ENCODE measurements at regions not wholly inside any gene's neighbourhood (a gene's known extent, or its start where the extent isn't known, plus 50 kb on each side); places are given as distances from the start of the nearest gene placed in this dataset.

DNA sequence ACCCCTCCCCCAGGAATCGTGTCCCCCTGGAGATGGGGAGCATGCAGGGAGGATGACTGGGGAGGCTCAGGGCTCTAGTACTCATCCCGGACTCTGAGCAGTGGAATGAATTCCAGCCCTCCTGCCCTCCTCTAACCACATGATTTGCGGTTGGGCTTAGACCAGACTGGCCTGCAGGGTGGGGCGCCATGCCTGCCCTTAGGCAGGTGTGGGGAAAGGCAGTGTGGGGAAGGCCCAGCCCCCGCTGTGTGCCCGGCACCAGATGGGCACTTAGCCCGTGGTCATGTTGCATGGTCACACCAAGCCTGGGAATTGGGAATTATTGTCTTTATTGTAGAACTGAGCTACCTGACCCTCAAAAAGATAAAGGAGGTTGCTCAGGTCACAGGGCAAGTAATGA lies 283.8 kb downstream of the TLE3 start:
- TF ChIP-seq TCF12 (IDR thresholded peaks at IDR 0.05; ENCODE audit: low read depth) (no peak), RAD21 (IDR thresholded peaks at IDR 0.05; ENCODE audit: low read depth) (no peak), EP300 (IDR thresholded peaks at IDR 0.05; ENCODE audit: borderline replicate concordance) (no peak), CEBPB (IDR thresholded peaks at IDR 0.05) (no peak), EGR1 (IDR thresholded peaks at IDR 0.05) (no peak), TEAD4 (IDR thresholded peaks at IDR 0.05) (no peak), CREB1 (IDR thresholded peaks at IDR 0.05; ENCODE audit: low read depth) (no peak), TAF1 (IDR thresholded peaks at IDR 0.05; ENCODE audit: low read depth) (no peak), ZBTB7A (IDR thresholded peaks at IDR 0.05; ENCODE audit: low read depth) (no peak), NFIC (IDR thresholded peaks at IDR 0.05) (no peak), FOXM1 (IDR thresholded peaks at IDR 0.05; ENCODE audit: borderline replicate concordance, low read depth) (no peak)
- TF ChIP-seq, protein P1, sequence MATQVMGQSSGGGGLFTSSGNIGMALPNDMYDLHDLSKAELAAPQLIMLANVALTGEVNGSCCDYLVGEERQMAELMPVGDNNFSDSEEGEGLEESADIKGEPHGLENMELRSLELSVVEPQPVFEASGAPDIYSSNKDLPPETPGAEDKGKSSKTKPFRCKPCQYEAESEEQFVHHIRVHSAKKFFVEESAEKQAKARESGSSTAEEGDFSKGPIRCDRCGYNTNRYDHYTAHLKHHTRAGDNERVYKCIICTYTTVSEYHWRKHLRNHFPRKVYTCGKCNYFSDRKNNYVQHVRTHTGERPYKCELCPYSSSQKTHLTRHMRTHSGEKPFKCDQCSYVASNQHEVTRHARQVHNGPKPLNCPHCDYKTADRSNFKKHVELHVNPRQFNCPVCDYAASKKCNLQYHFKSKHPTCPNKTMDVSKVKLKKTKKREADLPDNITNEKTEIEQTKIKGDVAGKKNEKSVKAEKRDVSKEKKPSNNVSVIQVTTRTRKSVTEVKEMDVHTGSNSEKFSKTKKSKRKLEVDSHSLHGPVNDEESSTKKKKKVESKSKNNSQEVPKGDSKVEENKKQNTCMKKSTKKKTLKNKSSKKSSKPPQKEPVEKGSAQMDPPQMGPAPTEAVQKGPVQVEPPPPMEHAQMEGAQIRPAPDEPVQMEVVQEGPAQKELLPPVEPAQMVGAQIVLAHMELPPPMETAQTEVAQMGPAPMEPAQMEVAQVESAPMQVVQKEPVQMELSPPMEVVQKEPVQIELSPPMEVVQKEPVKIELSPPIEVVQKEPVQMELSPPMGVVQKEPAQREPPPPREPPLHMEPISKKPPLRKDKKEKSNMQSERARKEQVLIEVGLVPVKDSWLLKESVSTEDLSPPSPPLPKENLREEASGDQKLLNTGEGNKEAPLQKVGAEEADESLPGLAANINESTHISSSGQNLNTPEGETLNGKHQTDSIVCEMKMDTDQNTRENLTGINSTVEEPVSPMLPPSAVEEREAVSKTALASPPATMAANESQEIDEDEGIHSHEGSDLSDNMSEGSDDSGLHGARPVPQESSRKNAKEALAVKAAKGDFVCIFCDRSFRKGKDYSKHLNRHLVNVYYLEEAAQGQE (IDR thresholded peaks at IDR 0.05; ENCODE audit: low read depth): no peak
- TF ChIP-seq, protein P2, sequence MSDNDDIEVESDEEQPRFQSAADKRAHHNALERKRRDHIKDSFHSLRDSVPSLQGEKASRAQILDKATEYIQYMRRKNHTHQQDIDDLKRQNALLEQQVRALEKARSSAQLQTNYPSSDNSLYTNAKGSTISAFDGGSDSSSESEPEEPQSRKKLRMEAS (IDR thresholded peaks at IDR 0.05): no peak
- TF ChIP-seq, protein P3, sequence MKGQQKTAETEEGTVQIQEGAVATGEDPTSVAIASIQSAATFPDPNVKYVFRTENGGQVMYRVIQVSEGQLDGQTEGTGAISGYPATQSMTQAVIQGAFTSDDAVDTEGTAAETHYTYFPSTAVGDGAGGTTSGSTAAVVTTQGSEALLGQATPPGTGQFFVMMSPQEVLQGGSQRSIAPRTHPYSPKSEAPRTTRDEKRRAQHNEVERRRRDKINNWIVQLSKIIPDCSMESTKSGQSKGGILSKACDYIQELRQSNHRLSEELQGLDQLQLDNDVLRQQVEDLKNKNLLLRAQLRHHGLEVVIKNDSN (IDR thresholded peaks at IDR 0.05): no peak

DNA sequence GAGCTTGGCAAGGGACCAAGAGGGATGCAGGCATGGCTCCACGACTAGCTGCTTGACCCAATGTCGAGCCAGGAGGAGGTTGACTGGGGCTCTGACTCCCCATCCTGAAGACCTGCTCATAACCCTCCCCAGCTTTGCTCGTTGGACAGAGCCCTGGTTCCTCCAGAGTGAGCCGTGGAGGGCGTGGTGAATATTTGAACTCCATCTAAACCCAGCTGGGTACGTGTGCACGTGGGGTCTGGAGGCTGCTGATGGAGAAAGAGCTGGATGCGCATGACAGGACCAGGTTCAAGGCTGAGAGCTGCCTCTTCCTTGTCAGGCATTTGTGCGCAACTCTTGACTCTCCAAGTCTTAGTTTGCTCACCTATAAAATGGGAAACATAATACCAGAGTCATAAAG lies 282.8 kb downstream of the TLE3 start:
- no peak for TF ChIP-seq CREB1 (IDR thresholded peaks at IDR 0.05; ENCODE audit: low read depth)

DNA sequence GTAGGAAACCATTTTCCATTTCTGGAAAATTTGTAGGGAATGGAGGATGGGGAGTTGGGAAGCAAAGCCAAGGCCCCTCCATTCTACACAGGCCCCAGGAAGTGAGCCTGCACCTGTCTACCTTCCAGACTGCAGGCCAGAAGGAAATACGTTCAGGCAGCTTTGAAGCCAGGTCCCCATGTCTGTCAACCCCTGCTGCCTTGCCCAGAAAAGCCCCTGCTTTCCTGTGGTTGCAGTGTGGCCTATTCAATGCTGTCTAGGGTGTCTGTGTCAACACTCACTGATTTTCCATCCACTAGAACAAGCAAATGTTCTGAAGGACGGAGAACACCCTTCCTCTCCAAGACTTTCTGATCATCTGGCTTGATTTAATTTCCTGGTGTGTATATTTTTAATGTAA lies 281.9 kb downstream of the TLE3 start:
- TF ChIP-seq, protein P2 (IDR thresholded peaks at IDR 0.05): no peak
- no peak for TF ChIP-seq YY1 (IDR thresholded peaks at IDR 0.05; ENCODE audit: low read depth)
- TF ChIP-seq, protein P3 (IDR thresholded peaks at IDR 0.05): no peak

DNA sequence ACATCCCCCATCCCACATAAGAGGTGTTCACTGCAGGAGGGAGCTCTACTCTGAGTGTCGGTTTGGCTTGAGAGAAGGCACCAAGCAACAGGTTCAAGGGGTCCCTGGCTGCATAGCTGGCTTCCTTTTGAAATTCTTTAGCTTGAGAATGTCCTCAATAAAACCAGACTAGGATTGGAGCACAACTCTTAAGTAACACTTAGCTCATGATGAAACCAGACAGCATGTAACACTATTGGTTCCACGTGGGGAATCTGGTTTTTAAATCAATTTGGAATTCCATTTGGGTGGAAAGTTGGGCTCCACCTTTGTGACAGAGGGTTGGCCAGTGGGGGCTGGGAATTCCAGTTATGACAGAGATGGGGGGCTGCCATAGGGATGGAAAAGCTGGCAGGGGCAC lies 281.2 kb downstream of the TLE3 start:
- TF ChIP-seq FOXM1 (IDR thresholded peaks at IDR 0.05; ENCODE audit: borderline replicate concordance, low read depth): no peak
- TF ChIP-seq CREB1 (IDR thresholded peaks at IDR 0.05; ENCODE audit: low read depth): no peak
- TF ChIP-seq, protein P2 (IDR thresholded peaks at IDR 0.05): no peak

DNA sequence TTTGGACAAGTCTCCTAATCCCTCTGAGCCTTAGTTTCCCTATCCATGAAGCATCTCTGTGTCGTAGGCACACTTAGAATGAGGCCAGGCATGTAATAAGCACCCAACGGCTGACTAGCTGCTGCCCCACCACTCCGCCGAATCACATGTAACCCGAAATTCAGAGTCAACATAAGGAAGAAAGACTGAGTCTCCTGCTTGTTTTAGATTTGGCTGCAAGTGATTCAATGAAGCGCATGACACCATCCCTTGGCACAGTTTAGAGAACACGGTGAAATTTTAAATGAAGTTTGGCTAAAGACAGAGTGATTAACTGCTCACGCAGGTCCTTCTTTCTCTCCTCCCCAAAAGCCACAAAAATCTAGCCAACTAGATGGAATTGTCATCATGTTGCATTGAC lies 279.2 kb downstream of the TLE3 start:
- no peak for TF ChIP-seq TCF12 (IDR thresholded peaks at IDR 0.05; ENCODE audit: low read depth)
- TF ChIP-seq FOXM1 (IDR thresholded peaks at IDR 0.05; ENCODE audit: borderline replicate concordance, low read depth): no peak
- no peak for TF ChIP-seq RAD21 (IDR thresholded peaks at IDR 0.05; ENCODE audit: low read depth)
- TF ChIP-seq NFIC (IDR thresholded peaks at IDR 0.05): no peak
- TF ChIP-seq ZBTB7A (IDR thresholded peaks at IDR 0.05; ENCODE audit: low read depth): no peak
- no peak for TF ChIP-seq EGR1 (IDR thresholded peaks at IDR 0.05)
- TF ChIP-seq TEAD4 (IDR thresholded peaks at IDR 0.05): no peak
- TF ChIP-seq CEBPB (IDR thresholded peaks at IDR 0.05): no peak
- TF ChIP-seq, protein P2 (IDR thresholded peaks at IDR 0.05): no peak
- TF ChIP-seq, protein P3 (IDR thresholded peaks at IDR 0.05): no peak
- TF ChIP-seq, protein P1 (IDR thresholded peaks at IDR 0.05; ENCODE audit: low read depth): no peak

DNA sequence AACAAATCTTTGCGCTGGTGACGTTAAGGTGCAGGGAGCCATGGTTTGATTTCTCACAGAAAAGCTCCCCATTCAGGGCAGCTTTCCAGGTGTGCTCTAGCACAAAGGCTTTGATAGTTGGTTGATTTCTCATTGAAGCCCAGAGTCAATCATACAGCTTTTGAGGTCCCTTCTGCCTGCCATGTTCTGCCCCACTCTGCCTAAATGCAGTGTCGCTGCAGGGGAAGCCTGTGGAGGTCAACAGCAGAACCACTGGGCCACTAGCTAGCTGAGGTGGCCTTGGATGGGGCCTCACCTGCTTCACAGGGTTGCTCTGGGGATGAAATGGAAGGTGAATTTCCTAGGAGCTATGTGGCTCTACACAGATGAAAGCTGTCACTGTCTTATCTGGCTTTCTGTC lies 278.3 kb downstream of the TLE3 start:
- TF ChIP-seq TAF1 (IDR thresholded peaks at IDR 0.05; ENCODE audit: low read depth) (no peak), FOXM1 (IDR thresholded peaks at IDR 0.05; ENCODE audit: borderline replicate concordance, low read depth) (no peak), NFIC (IDR thresholded peaks at IDR 0.05) (no peak), YY1 (IDR thresholded peaks at IDR 0.05; ENCODE audit: low read depth) (no peak), TCF12 (IDR thresholded peaks at IDR 0.05; ENCODE audit: low read depth) (no peak), EP300 (IDR thresholded peaks at IDR 0.05; ENCODE audit: borderline replicate concordance) (no peak), ZBTB7A (IDR thresholded peaks at IDR 0.05; ENCODE audit: low read depth) (no peak), RAD21 (IDR thresholded peaks at IDR 0.05; ENCODE audit: low read depth) (no peak), CEBPB (IDR thresholded peaks at IDR 0.05) (no peak), EGR1 (IDR thresholded peaks at IDR 0.05) (no peak), TEAD4 (IDR thresholded peaks at IDR 0.05) (no peak), CREB1 (IDR thresholded peaks at IDR 0.05; ENCODE audit: low read depth) (no peak)
- TF ChIP-seq, protein P1 (IDR thresholded peaks at IDR 0.05; ENCODE audit: low read depth): no peak
- TF ChIP-seq, protein P3 (IDR thresholded peaks at IDR 0.05): no peak
- TF ChIP-seq, protein P2 (IDR thresholded peaks at IDR 0.05): no peak

Data from Ishikawa (cell line).